ENCODE measurements at regions not wholly inside any gene's neighbourhood (a gene's known extent, or its start where the extent isn't known, plus 50 kb on each side); places are given as distances from the start of the nearest gene placed in this dataset.

GRCh38 chr9:28696960-28697359 is 1123.7 kb upstream of the C9orf72 start:
- Histone ChIP-seq H3K4me1 (no peaks in the 10 kb centered on the region), H3K27me3 (no peaks in the 10 kb centered on the region), H3K4me3 (no peak overlapping the region), H3K27ac (no peak overlapping the region), H3K36me3 (ENCODE audit: low read depth, missing control alignments) (no peaks in the 10 kb centered on the region), H3K9me3 (no peaks in the 10 kb centered on the region)
- DNase-seq, result no peak
- no peak for TF ChIP-seq CTCF (IDR thresholded peaks at IDR 0.05)
- no peak for TF ChIP-seq POLR2A (IDR thresholded peaks at IDR 0.05)
- intact Hi-C loops (cut with DNase I; ENCODE audit: low total_unique reads), result no loop called here
- WGBS, 2 donors, result 36 to 45% methylated on average over 2 of the region's 2 CpGs

GRCh38 chr9:28699632-28700031 is 1126.4 kb upstream of the C9orf72 start:
- TF ChIP-seq POLR2A (IDR thresholded peaks at IDR 0.05) (no peak), CTCF (IDR thresholded peaks at IDR 0.05) (no peak)
- DNase-seq, result no peak
- WGBS, 2 donors, result 73 to 87% methylated on average over 6 of the region's 6 CpGs
- H3K4me3 ChIP-seq, result no peak overlapping the region
- H3K27me3 ChIP-seq, result no peaks in the 10 kb centered on the region
- no peak overlapping the region for H3K27ac ChIP-seq
- H3K9me3 ChIP-seq, result no peaks in the 10 kb centered on the region
- no peaks in the 10 kb centered on the region for H3K36me3 ChIP-seq (ENCODE audit: low read depth, missing control alignments)
- H3K4me1 ChIP-seq, result no peaks in the 10 kb centered on the region
- intact Hi-C loops (cut with DNase I; ENCODE audit: low total_unique reads), result no loop called here

- Histone ChIP-seq H3K4me1 (no peaks in the 10 kb centered on the region), H3K27me3 (no peaks in the 10 kb centered on the region), H3K36me3 (ENCODE audit: low read depth, missing control alignments) (no peaks in the 10 kb centered on the region), H3K4me3 (no peak overlapping the region), H3K9me3 (no peaks in the 10 kb centered on the region), H3K27ac (no peak overlapping the region)
- DNase-seq, result no peak
- intact Hi-C loops (cut with DNase I; ENCODE audit: low total_unique reads), result no loop called here
- no peak for TF ChIP-seq POLR2A (IDR thresholded peaks at IDR 0.05)
- TF ChIP-seq CTCF (IDR thresholded peaks at IDR 0.05), result no peak
- WGBS, 2 donors, result 35 to 39% methylated on average over 2 of the region's 2 CpGs
Observed at GRCh38 chr9:28707616-28708015, 1134.3 kb upstream of the C9orf72 start.

GRCh38 chr9:28714188-28714587 is 1140.9 kb upstream of the C9orf72 start:
- intact Hi-C loops (cut with DNase I; ENCODE audit: low total_unique reads), result no loop called here
- no peaks in the 10 kb centered on the region for H3K9me3 ChIP-seq
- H3K36me3 ChIP-seq (ENCODE audit: low read depth, missing control alignments), result no peaks in the 10 kb centered on the region
- H3K27ac ChIP-seq, result no peak overlapping the region
- 72 to 94% methylated on average over 3 of the region's 3 CpGs for WGBS, 2 donors
- no peak for DNase-seq
- H3K27me3 ChIP-seq, result no peaks in the 10 kb centered on the region
- TF ChIP-seq CTCF (IDR thresholded peaks at IDR 0.05) (no peak), POLR2A (IDR thresholded peaks at IDR 0.05) (no peak)
- no peak overlapping the region for H3K4me3 ChIP-seq
- no peaks in the 10 kb centered on the region for H3K4me1 ChIP-seq

GRCh38 chr9:28718226-28718625 is 1144.9 kb upstream of the C9orf72 start:
- 50 to 56% methylated on average over 1 of the region's 1 CpG for WGBS, 2 donors
- TF ChIP-seq POLR2A (IDR thresholded peaks at IDR 0.05) (no peak), CTCF (IDR thresholded peaks at IDR 0.05) (no peak)
- H3K36me3 ChIP-seq (ENCODE audit: low read depth, missing control alignments), result no peaks in the 10 kb centered on the region
- no peak for DNase-seq
- H3K27me3 ChIP-seq, result no peaks in the 10 kb centered on the region
- no peaks in the 10 kb centered on the region for H3K9me3 ChIP-seq
- H3K4me1 ChIP-seq, result no peaks in the 10 kb centered on the region
- intact Hi-C loops (cut with DNase I; ENCODE audit: low total_unique reads), result no loop called here
- H3K27ac ChIP-seq, result no peak overlapping the region
- H3K4me3 ChIP-seq, result no peak overlapping the region

All from testis (tissue), 2 donors.